K562 (cell line): ENCODE measurements at regions not wholly inside any gene's neighbourhood (a gene's known extent, or its start where the extent isn't known, plus 50 kb on each side); places are given as distances from the start of the nearest gene placed in this dataset.
"Not testable (repeated sequence)": the region's sequence is repeated elsewhere in the genome, so short reads cannot be mapped to it uniquely, and the experiment has no call there.

Experiments used
- ATAC-seq: fragments of 200-7000 bp; cut with Tn5 transposase; 3 replicates; pipeline ENCODE4 v1.9.1; 2020; ENCODE audit warnings: moderate library complexity
- BruUV-seq: library from RNA; stranded (reverse); fragments of 400-500 nt; replicated peaks from 2 replicates; lab custom pipeline; 2021; lab: Mats Ljungman, UMichigan
- CTCF ChIA-PET: fragments of 300-600 bp; formaldehyde crosslinking; extraction: SDS; loops from one replicate; lab custom pipeline; 2021; ENCODE audit warnings: low intra/inter-chr PET ratio; lab: Yijun Ruan, JAX
- POLR2A ChIA-PET: fragments of 300-600, 350-650 bp; sonication (Branson Sonifier 250); formaldehyde crosslinking; extraction: SDS; loops from one replicate; lab custom pipeline; 2021; ENCODE audit warnings: antibody characterized with exemption, inconsistent platforms; lab: Yijun Ruan, JAX
- DNase-seq, 4 experiments: peaks; one replicate each; pipeline versions ENCODE4 v3.0.0 to v3.0.0-alpha.2; 2011 to 2018; ENCODE audit warnings: low spot score in 3 of 4, mixed read lengths in 3 of 4; ENCODE audit errors: extremely low read depth in 1 of 4
- FAIRE-seq: peaks from 2 replicates; lab custom pipeline; 2011; peaks lifted over from hg19 to GRCh38; lab: Jason Lieb, UNC
- H2AFZ ChIP-seq: 2 replicates; pipeline ENCODE4 v1.6.0; 2011; ENCODE audit warnings: low read depth, low read length, control low read depth, inconsistent platforms
- H3K27ac ChIP-seq: fragments of 200-600 bp; 3 replicates; pipeline ENCODE4 v1.8.0; 2011; ENCODE audit warnings: low read depth, mild to moderate bottlenecking, control low read depth, inconsistent platforms, low read length, moderate library complexity, mixed read lengths; ENCODE audit errors: extremely low read depth
- H3K27me3 ChIP-seq, 2 experiments: fragments of 300-600 bp in 1 of 2; 2 replicates in 1 of 2; 3 replicates in 1 of 2; pipeline versions ENCODE4 v1.6.0 to v1.8.0; 2011; ENCODE audit warnings: inconsistent platforms in 2 of 2, low read length in 2 of 2, mild to moderate bottlenecking in 1 of 2, mixed read lengths in 1 of 2, moderate library complexity in 1 of 2; ENCODE audit not compliant: control insufficient read depth in 2 of 2, insufficient read depth in 2 of 2
- H3K36me3 ChIP-seq: fragments of 300-600 bp; 3 replicates; pipeline ENCODE4 v1.8.0; 2011; ENCODE audit warnings: mild to moderate bottlenecking, low read length, inconsistent platforms; ENCODE audit not compliant: control insufficient read depth, insufficient read depth
- H3K4me1 ChIP-seq, 2 experiments: fragments of 200-600 bp in 1 of 2; replicated peaks in 1 of 2; 2 replicates in 1 of 2; 3 replicates in 1 of 2; pipeline versions ENCODE4 v1.5.1 to v1.8.0; 2011; ENCODE audit warnings: inconsistent platforms in 2 of 2, low read length in 2 of 2, mild to moderate bottlenecking in 1 of 2, mixed read lengths in 1 of 2, moderate library complexity in 1 of 2; ENCODE audit not compliant: control insufficient read depth in 2 of 2, insufficient read depth in 2 of 2
- H3K4me2 ChIP-seq: 2 replicates; pipeline ENCODE4 v1.6.1; 2011; ENCODE audit warnings: low read length, control low read depth, inconsistent platforms, mixed read lengths; ENCODE audit not compliant: insufficient read depth
- H3K4me3 ChIP-seq: fragments of 200-600 bp; sonication (generic), shearing (Covaris generic); 2 replicates; pipeline ENCODE4 v1.5.1; 2016; ENCODE audit warnings: control low read depth, inconsistent platforms
- H3K79me2 ChIP-seq: fragments of 200-600 bp; 3 replicates; pipeline ENCODE4 v1.8.0; 2011; ENCODE audit warnings: low read length, inconsistent platforms; ENCODE audit not compliant: control insufficient read depth, insufficient read depth
- H3K9ac ChIP-seq, 2 experiments: 2 replicates each; pipeline versions ENCODE4 v1.6.0 to v1.6.1; 2011; ENCODE audit warnings: low read depth in 2 of 2, low read length in 2 of 2, control low read depth in 1 of 2, inconsistent platforms in 1 of 2, mild to moderate bottlenecking in 1 of 2, mixed read lengths in 1 of 2; ENCODE audit not compliant: insufficient read depth in 1 of 2
- H3K9me1 ChIP-seq: one replicate; pipeline ENCODE4 v1.6.0; 2011; ENCODE audit warnings: inconsistent platforms, mild to moderate bottlenecking, low read length, moderate library complexity; ENCODE audit not compliant: control insufficient read depth, insufficient read depth
- H3K9me3 ChIP-seq: replicated peaks from 2 replicates; pipeline ENCODE4 v1.5.1; 2011; ENCODE audit warnings: low read depth, low read length, inconsistent platforms; ENCODE audit not compliant: control insufficient read depth, insufficient read depth
- H4K20me1 ChIP-seq: replicated peaks from 2 replicates; pipeline ENCODE4 v1.6.1; 2011; ENCODE audit warnings: low read length, inconsistent platforms, mixed read lengths; ENCODE audit not compliant: control insufficient read depth, insufficient read depth
- BACH1 ChIP-seq: fragments of 200-800 bp; sonication (Bioruptor generic); IDR thresholded peaks from 2 replicates; pipeline ENCODE4 v1.6.1; 2016; ENCODE audit warnings: missing genetic modification characterization, missing compliant biosample characterization
- WGBS: fragments of 100-300 bp; shearing (Covaris generic); methylation state at CpG from one replicate; pipeline ENCODE4 v1.1.6; 2016; ENCODE audit warnings: low coverage, mixed read lengths; ENCODE audit not compliant: insufficient coverage; ENCODE audit errors: missing lambda C conversion rate; 5-methylcytosine and 5-hydroxymethylcytosine counted together
- in situ Hi-C: fragments of 300-500 bp; cut with MboI; formaldehyde crosslinking; loops from 4 replicates; pipeline ENCODE4 v1.15.0; 2018; ENCODE audit warnings: inconsistent platforms, mixed read lengths
- intact Hi-C: fragments of 100-400 bp; cut with micrococcal nuclease; formaldehyde crosslinking; loops from 2 replicates; pipeline ENCODE4 v1.14.2; 2022
- TF ChIP-seq, protein P1 (sequence below), 3 experiments: fragments of 200-800 bp in 1 of 3; fragments of 250-450 bp in 1 of 3; fragments of 450-650 bp in 1 of 3; sonication (Bioruptor Pico) in 1 of 3; sonication (Bioruptor generic) in 1 of 3; formaldehyde crosslinking in 1 of 3; IDR thresholded peaks; 2 replicates each; pipeline versions ENCODE4 v1.6.1 to v1.8.0; 2016 to 2022; ENCODE audit warnings: mild to moderate bottlenecking in 2 of 3, missing genetic modification characterization in 2 of 3, missing compliant biosample characterization in 1 of 3, moderate library complexity in 1 of 3

- H3K36me3 ChIP-seq, ATAC-seq, H2AFZ ChIP-seq, POLR2A ChIA-PET, H4K20me1 ChIP-seq, H3K27ac ChIP-seq, H3K27me3 ChIP-seq, H3K9me1 ChIP-seq, H3K79me2 ChIP-seq, H3K9me3 ChIP-seq, FAIRE-seq, BruUV-seq, H3K4me1 ChIP-seq, intact Hi-C loops, H3K9ac ChIP-seq, H3K4me2 ChIP-seq, CTCF ChIA-PET, H3K4me3 ChIP-seq, DNase-seq, in situ Hi-C loops: not testable (repeated sequence)
- TF ChIP-seq, protein P1, sequence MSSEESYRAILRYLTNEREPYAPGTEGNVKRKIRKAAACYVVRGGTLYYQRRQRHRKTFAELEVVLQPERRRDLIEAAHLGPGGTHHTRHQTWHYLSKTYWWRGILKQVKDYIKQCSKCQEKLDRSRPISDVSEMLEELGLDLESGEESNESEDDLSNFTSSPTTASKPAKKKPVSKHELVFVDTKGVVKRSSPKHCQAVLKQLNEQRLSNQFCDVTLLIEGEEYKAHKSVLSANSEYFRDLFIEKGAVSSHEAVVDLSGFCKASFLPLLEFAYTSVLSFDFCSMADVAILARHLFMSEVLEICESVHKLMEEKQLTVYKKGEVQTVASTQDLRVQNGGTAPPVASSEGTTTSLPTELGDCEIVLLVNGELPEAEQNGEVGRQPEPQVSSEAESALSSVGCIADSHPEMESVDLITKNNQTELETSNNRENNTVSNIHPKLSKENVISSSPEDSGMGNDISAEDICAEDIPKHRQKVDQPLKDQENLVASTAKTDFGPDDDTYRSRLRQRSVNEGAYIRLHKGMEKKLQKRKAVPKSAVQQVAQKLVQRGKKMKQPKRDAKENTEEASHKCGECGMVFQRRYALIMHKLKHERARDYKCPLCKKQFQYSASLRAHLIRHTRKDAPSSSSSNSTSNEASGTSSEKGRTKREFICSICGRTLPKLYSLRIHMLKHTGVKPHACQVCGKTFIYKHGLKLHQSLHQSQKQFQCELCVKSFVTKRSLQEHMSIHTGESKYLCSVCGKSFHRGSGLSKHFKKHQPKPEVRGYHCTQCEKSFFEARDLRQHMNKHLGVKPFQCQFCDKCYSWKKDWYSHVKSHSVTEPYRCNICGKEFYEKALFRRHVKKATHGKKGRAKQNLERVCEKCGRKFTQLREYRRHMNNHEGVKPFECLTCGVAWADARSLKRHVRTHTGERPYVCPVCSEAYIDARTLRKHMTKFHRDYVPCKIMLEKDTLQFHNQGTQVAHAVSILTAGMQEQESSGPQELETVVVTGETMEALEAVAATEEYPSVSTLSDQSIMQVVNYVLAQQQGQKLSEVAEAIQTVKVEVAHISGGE (CRISPR knock-in tag; IDR thresholded peaks at IDR 0.05) = peak in 1 of 3 experiments; percentile 81; a peak in 2 of 6 replicates
- peak; percentile 34; the same call in 1 of the 2 replicates for TF ChIP-seq BACH1 (tag)
- 66% methylated on average over 8 of the region's 8 CpGs for WGBS
Observed at GRCh38 chr20:53719171-53719803, 125.6 kb upstream of the ZNF217 start.
